ENCODE measurements at regions not wholly inside any gene's neighbourhood (a gene's known extent, or its start where the extent isn't known, plus 50 kb on each side); places are given as distances from the start of the nearest gene placed in this dataset.

GRCh38 chr13:80180740-80181355, 160.1 kb downstream of the SPRY2 start:
- TF ChIP-seq FOXP2 (optimal IDR thresholded peaks at IDR 0.05; ENCODE audit: borderline replicate concordance, extremely low read depth, extremely low read length, insufficient read depth) = no peak

GRCh38 chr13:80177327-80177726, 163.6 kb downstream of the SPRY2 start:
- no peak for TF ChIP-seq TAF1 (IDR thresholded peaks at IDR 0.05; ENCODE audit: borderline replicate concordance, insufficient read depth, low read length)
- no peak for TF ChIP-seq REST (IDR thresholded peaks at IDR 0.05; ENCODE audit: insufficient read depth in 1 of 2, low read depth in 2 of 2, low read length in 2 of 2)
- no peak for TF ChIP-seq POLR2AphosphoS5 (IDR thresholded peaks at IDR 0.05; ENCODE audit: low read depth, low read length)
- no peak for TF ChIP-seq SIN3A (IDR thresholded peaks at IDR 0.05; ENCODE audit: borderline replicate concordance, insufficient read depth, low read length)

GRCh38 chr13:80173224-80173623, 167.7 kb downstream of the SPRY2 start:
- no peak for TF ChIP-seq SIN3A (IDR thresholded peaks at IDR 0.05; ENCODE audit: borderline replicate concordance, insufficient read depth, low read length)
- TF ChIP-seq REST (IDR thresholded peaks at IDR 0.05; ENCODE audit: insufficient read depth in 1 of 2, low read depth in 2 of 2, low read length in 2 of 2) = no peak
- TF ChIP-seq FOXP2 (optimal IDR thresholded peaks at IDR 0.05; ENCODE audit: borderline replicate concordance, extremely low read depth, extremely low read length, insufficient read depth) = no peak
- TF ChIP-seq POLR2AphosphoS5 (IDR thresholded peaks at IDR 0.05; ENCODE audit: low read depth, low read length) = no peak
- TF ChIP-seq TAF1 (IDR thresholded peaks at IDR 0.05; ENCODE audit: borderline replicate concordance, insufficient read depth, low read length) = no peak

- no peak for TF ChIP-seq TAF1 (IDR thresholded peaks at IDR 0.05; ENCODE audit: borderline replicate concordance, insufficient read depth, low read length)
- TF ChIP-seq REST (IDR thresholded peaks at IDR 0.05; ENCODE audit: insufficient read depth in 1 of 2, low read depth in 2 of 2, low read length in 2 of 2) = no peak
- TF ChIP-seq SIN3A (IDR thresholded peaks at IDR 0.05; ENCODE audit: borderline replicate concordance, insufficient read depth, low read length) = no peak
- TF ChIP-seq FOXP2 (optimal IDR thresholded peaks at IDR 0.05; ENCODE audit: borderline replicate concordance, extremely low read depth, extremely low read length, insufficient read depth) = no peak
- no peak for TF ChIP-seq POLR2AphosphoS5 (IDR thresholded peaks at IDR 0.05; ENCODE audit: low read depth, low read length)
These were observed 169.8 kb downstream of the SPRY2 start for GRCh38 chr13:80171096-80171495.

- TF ChIP-seq REST (IDR thresholded peaks at IDR 0.05; ENCODE audit: insufficient read depth in 1 of 2, low read depth in 2 of 2, low read length in 2 of 2) (no peak), SIN3A (IDR thresholded peaks at IDR 0.05; ENCODE audit: borderline replicate concordance, insufficient read depth, low read length) (0 out of 2 replicates have a peak, but pooled peaks have one; percentile 32)
These were observed 172.7 kb downstream of the SPRY2 start for GRCh38 chr13:80168089-80168850.

Measured in PFSK-1 (cell line).